HepG2 (cell line): ENCODE measurements at regions not wholly inside any gene's neighbourhood (a gene's known extent, or its start where the extent isn't known, plus 50 kb on each side); places are given as distances from the start of the nearest gene placed in this dataset.

Experiments
- ATAC-seq: fragments of 200-7000 bp; cut with Tn5 transposase; 3 replicates; pipeline ENCODE4 v1.9.1; 2020; ENCODE audit warnings: mild to moderate bottlenecking, moderate library complexity
- BruUV-seq: library from RNA; stranded (reverse); fragments of 400-500 nt; replicated peaks from 2 replicates; lab custom pipeline; 2021; lab: Mats Ljungman, UMichigan
- CTCF ChIA-PET: fragments of 300-600 bp; formaldehyde crosslinking; extraction: SDS; loops from one replicate; lab custom pipeline; 2021; ENCODE audit warnings: low total read pairs, inconsistent platforms, low intra/inter-chr PET ratio; lab: Yijun Ruan, JAX
- POLR2A ChIA-PET: fragments of 350-600 bp; sonication (Branson Sonifier 250); formaldehyde crosslinking; loops from one replicate; lab custom pipeline; 2020; ENCODE audit warnings: antibody characterized with exemption, inconsistent platforms; lab: Yijun Ruan, JAX
- DNase-seq: peaks from one replicate; pipeline ENCODE4 v3.0.0-alpha.2; 2015; ENCODE audit warnings: low spot score
- FAIRE-seq: peaks from 3 replicates; lab custom pipeline; 2011; peaks lifted over from hg19 to GRCh38; lab: Jason Lieb, UNC
- H2AFZ ChIP-seq: one replicate; pipeline ENCODE4 v1.6.1; 2011; ENCODE audit warnings: low read length, inconsistent platforms
- H3K27ac ChIP-seq: fragments of 300-600 bp; 3 replicates; pipeline ENCODE4 v1.8.0; 2011; ENCODE audit warnings: mixed run types, mild to moderate bottlenecking, mixed read lengths, low read length, inconsistent platforms; ENCODE audit not compliant: insufficient read depth; ENCODE audit errors: extremely low read length
- H3K27me3 ChIP-seq, 2 experiments: fragments of 200-600 bp in 1 of 2; 2 replicates in 1 of 2; 3 replicates in 1 of 2; pipeline versions ENCODE4 v1.6.0 to v1.8.0; 2011; ENCODE audit warnings: low read length in 2 of 2, mild to moderate bottlenecking in 2 of 2, moderate library complexity in 2 of 2, inconsistent platforms in 1 of 2; ENCODE audit not compliant: insufficient read depth in 2 of 2, control insufficient read depth in 1 of 2
- H3K36me3 ChIP-seq, 2 experiments: fragments of 200-600 bp in 1 of 2; replicated peaks in 1 of 2; 2 replicates in 1 of 2; 3 replicates in 1 of 2; pipeline versions ENCODE4 v1.5.1 to v1.8.0; 2011; ENCODE audit warnings: low read length in 2 of 2, inconsistent platforms in 1 of 2; ENCODE audit not compliant: insufficient read depth in 2 of 2, control insufficient read depth in 1 of 2
- H3K4me1 ChIP-seq: 2 replicates; pipeline ENCODE4 v1.5.1; 2012; ENCODE audit warnings: low read length, inconsistent platforms; ENCODE audit not compliant: insufficient read depth
- H3K4me2 ChIP-seq: 2 replicates; pipeline ENCODE4 v1.6.0; 2011; ENCODE audit warnings: low read depth, low read length, inconsistent platforms
- H3K4me3 ChIP-seq, 3 experiments: fragments of 200-600 bp in 1 of 3; sonication (generic), shearing (Covaris generic) in 1 of 3; replicated peaks in 1 of 3; 2 replicates each; pipeline ENCODE4 v1.5.1; 2011 to 2016; ENCODE audit warnings: low read length in 3 of 3, inconsistent platforms in 2 of 3, low read depth in 2 of 3, mild to moderate bottlenecking in 2 of 3, control low read depth in 1 of 3, mixed read lengths in 1 of 3; ENCODE audit not compliant: insufficient read depth in 1 of 3
- H3K79me2 ChIP-seq: one replicate; pipeline ENCODE4 v1.6.1; 2011; ENCODE audit warnings: low read length, inconsistent platforms; ENCODE audit not compliant: insufficient read depth
- H3K9ac ChIP-seq: 2 replicates; pipeline ENCODE4 v1.6.0; 2011; ENCODE audit warnings: mild to moderate bottlenecking, low read depth, low read length, inconsistent platforms; ENCODE audit not compliant: insufficient read depth
- H3K9me3 ChIP-seq: 2 replicates; pipeline ENCODE4 v1.5.1; 2012; ENCODE audit warnings: mild to moderate bottlenecking, low read length
- H4K20me1 ChIP-seq: 2 replicates; pipeline ENCODE4 v1.6.0; 2011; ENCODE audit warnings: inconsistent platforms, mild to moderate bottlenecking, low read length, moderate library complexity; ENCODE audit not compliant: insufficient read depth
- ARHGAP35 ChIP-seq: sonication (generic); formaldehyde crosslinking; IDR thresholded peaks from 2 replicates; pipeline ENCODE4 v1.9.0; 2022; ENCODE audit warnings: mild to moderate bottlenecking, inconsistent platforms, moderate library complexity, missing genetic modification reagents, borderline replicate concordance
- ARNT ChIP-seq: fragments of 450-650 bp; IDR thresholded peaks from 2 replicates; pipeline ENCODE4 v1.6.1; 2017
- HDAC2 ChIP-seq: sonication (generic); formaldehyde crosslinking; IDR thresholded peaks from 2 replicates; pipeline ENCODE4 v1.4.0; 2020; ENCODE audit warnings: missing genetic modification reagents
- HMG20A ChIP-seq: IDR thresholded peaks from 2 replicates; pipeline ENCODE4 v1.6.1; 2016; ENCODE audit warnings: borderline replicate concordance
- HNF4A ChIP-seq: sonication (generic); formaldehyde crosslinking; IDR thresholded peaks from 2 replicates; pipeline ENCODE4 v1.4.0; 2020; ENCODE audit warnings: missing genetic modification reagents
- HOXA3 ChIP-seq: sonication (generic); formaldehyde crosslinking; IDR thresholded peaks from 2 replicates; pipeline ENCODE4 v1.5.0; 2020; ENCODE audit warnings: missing genetic modification reagents
- ONECUT2 ChIP-seq: sonication (generic); formaldehyde crosslinking; IDR thresholded peaks from 2 replicates; pipeline ENCODE4 v1.4.0; 2020; ENCODE audit warnings: missing genetic modification reagents
- PTBP1 ChIP-seq: fragments of 200-400 bp; formaldehyde crosslinking; IDR thresholded peaks from 2 replicates; pipeline ENCODE4 v1.6.1; 2018; ENCODE audit warnings: low read length, low read depth; ENCODE audit not compliant: poor library complexity, severe bottlenecking
- RERE ChIP-seq: IDR thresholded peaks from 2 replicates; pipeline ENCODE4 v1.6.1; 2016; ENCODE audit warnings: low read depth, missing genetic modification reagents, missing compliant biosample characterization
- XBP1 ChIP-seq: sonication (generic); formaldehyde crosslinking; IDR thresholded peaks from 2 replicates; pipeline ENCODE4 v1.5.0; 2020; ENCODE audit warnings: missing genetic modification reagents
- ZBTB3 ChIP-seq: sonication (generic); formaldehyde crosslinking; IDR thresholded peaks from 2 replicates; pipeline ENCODE4 v1.4.0; 2020; ENCODE audit warnings: low read depth, mild to moderate bottlenecking, moderate library complexity, missing genetic modification reagents, borderline replicate concordance
- ZBTB7B ChIP-seq: sonication (generic); formaldehyde crosslinking; IDR thresholded peaks from 2 replicates; pipeline ENCODE4 v1.4.0; 2020; ENCODE audit warnings: missing genetic modification reagents
- ZFP1 ChIP-seq: IDR thresholded peaks from 2 replicates; pipeline ENCODE4 v1.6.1; 2016
- ZNF326 ChIP-seq: sonication (generic); formaldehyde crosslinking; IDR thresholded peaks from 2 replicates; pipeline ENCODE4 v1.4.0; 2020; ENCODE audit warnings: missing genetic modification reagents, borderline replicate concordance
- ZNF740 ChIP-seq: sonication (generic); formaldehyde crosslinking; IDR thresholded peaks from 2 replicates; pipeline ENCODE4 v1.4.0; 2020; ENCODE audit warnings: missing genetic modification reagents
- in situ Hi-C: cut with HindIII; loops from 2 replicates; pipeline ENCODE4 v1.10.0; 2017; ENCODE audit warnings: low pct_unique_long_range_greater_than_20kb; ENCODE audit not compliant: extremely low pct_ligation_motif_present
- intact Hi-C: fragments of 100-400 bp; cut with micrococcal nuclease; formaldehyde crosslinking; loops from one replicate; pipeline ENCODE4 v1.10.0; 2022; ENCODE audit not compliant: unreplicated experiment
- TF ChIP-seq, protein P1 (sequence below): sonication (generic); formaldehyde crosslinking; IDR thresholded peaks from 2 replicates; pipeline ENCODE4 v1.8.0; 2022; ENCODE audit warnings: missing genetic modification reagents, mild to moderate bottlenecking, inconsistent platforms, borderline replicate concordance

GRCh38 chr6:68158256-68158655, 476.8 kb upstream of the ADGRB3 start (continued):
- TF ChIP-seq RERE (CRISPR knock-in tag) (no peak), XBP1 (CRISPR knock-in tag) (no peak), ZBTB7B (no peak), ZBTB3 (CRISPR knock-in tag) (no peak)
- TF ChIP-seq, protein P1, sequence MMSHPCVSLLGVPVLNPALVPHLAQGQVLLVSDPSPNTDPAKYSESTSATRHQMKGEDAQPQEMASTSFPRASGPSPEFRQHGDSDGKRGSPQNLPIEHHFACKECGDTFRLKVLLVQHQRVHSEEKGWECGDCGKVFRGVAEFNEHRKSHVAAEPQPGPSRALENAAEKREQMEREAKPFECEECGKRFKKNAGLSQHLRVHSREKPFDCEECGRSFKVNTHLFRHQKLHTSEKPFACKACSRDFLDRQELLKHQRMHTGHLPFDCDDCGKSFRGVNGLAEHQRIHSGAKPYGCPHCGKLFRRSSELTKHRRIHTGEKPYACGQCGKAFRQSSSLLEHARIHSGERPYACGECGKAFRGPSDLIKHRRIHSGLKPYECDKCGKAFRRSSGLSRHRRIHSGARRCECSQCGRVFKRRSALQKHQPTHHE (CRISPR knock-in tag): no peak

- TF ChIP-seq PTBP1 (no peak), ZFP1 (CRISPR knock-in tag) (no peak), HOXA3 (CRISPR knock-in tag) (no peak), HMG20A (CRISPR knock-in tag) (no peak), ZNF326 (CRISPR knock-in tag) (no peak), ZBTB7B (no peak), ONECUT2 (no peak), ZNF740 (no peak), HNF4A (CRISPR knock-in tag) (no peak), ARHGAP35 (CRISPR knock-in tag) (no peak), HDAC2 (no peak), ARNT (no peak)
- ATAC-seq: no peak
- H3K4me1 ChIP-seq: no peaks in the 10 kb centered on the region
- no peak overlapping the region for H3K4me2 ChIP-seq
- DNase-seq: no peak
- ChIA-PET CTCF (no interaction called here), POLR2A (no interaction called here)
- H3K27ac ChIP-seq: no peak overlapping the region
- no TSS peak for BruUV-seq
- no peak overlapping the region for H3K4me3 ChIP-seq
- no peak overlapping the region for H2AFZ ChIP-seq
- no peak for FAIRE-seq
- in situ Hi-C loops: no loop called here
- no peaks in the 10 kb centered on the region for H3K36me3 ChIP-seq
- intact Hi-C loops: no loop called here
- H4K20me1 ChIP-seq: no peaks in the 10 kb centered on the region
- no peaks in the 10 kb centered on the region for H3K79me2 ChIP-seq
- H3K9me3 ChIP-seq: peaks cover 35% of the 10 kb centered on the region
- H3K27me3 ChIP-seq: no peaks in the 10 kb centered on the region
- H3K9ac ChIP-seq: no peak overlapping the region
Measured at GRCh38 chr6:68144667-68145066, 490.4 kb upstream of the ADGRB3 start.
